NCI-H774 (cell line): ENCODE measurements at regions not wholly inside any gene's neighbourhood (a gene's known extent, or its start where the extent isn't known, plus 50 kb on each side); places are given as distances from the start of the nearest gene placed in this dataset.

Source experiments
- DNase-seq: peaks from one replicate; lab custom pipeline; 2025; lab: John Stamatoyannopoulos, UW

- DNase-seq = no peak
Measured at GRCh38 chr6:48233063-48233462, 122.1 kb upstream of the PTCHD4 start.

DNA sequence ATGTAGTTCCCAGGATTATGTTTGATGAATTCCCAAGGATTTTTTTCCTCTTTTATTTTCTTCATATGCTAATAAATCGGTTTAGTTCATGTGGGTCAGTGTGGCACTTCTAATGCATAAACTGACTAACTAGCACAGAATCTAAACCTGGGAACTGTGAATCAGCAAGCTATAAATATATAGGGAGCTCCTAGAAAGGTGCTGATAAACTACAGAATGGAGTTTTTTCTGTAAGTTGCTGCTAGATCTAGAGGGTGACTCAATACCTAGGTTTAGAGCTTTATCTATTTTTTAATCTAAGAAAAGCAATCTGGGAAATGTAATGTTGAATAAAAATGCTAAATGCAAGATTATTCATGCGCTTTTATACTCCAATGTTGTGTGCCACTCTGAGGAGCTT lies 118.8 kb upstream of the PTCHD4 start:
- no peak for DNase-seq

DNA sequence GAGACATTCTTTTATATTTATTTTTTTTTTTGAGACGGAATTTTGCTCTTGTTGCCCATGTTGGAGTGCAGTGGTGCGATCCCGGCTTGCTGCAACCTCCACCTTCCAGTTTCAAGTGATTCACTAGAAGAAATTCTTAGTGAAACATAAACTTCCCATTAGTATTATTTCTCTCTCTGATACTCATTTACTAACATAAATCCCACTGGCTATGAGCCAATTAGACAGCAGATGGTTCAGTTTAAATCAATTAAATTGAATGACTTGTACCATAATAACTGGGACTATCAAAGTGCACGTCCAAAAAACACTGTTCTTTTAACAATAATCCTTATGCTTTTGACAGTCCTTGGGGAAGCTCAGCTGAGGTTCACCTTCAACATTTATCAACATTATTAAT lies 111.2 kb upstream of the PTCHD4 start:
- no peak for DNase-seq

- no peak for DNase-seq
Measured at GRCh38 chr6:48213076-48213788, 102.2 kb upstream of the PTCHD4 start.

DNA sequence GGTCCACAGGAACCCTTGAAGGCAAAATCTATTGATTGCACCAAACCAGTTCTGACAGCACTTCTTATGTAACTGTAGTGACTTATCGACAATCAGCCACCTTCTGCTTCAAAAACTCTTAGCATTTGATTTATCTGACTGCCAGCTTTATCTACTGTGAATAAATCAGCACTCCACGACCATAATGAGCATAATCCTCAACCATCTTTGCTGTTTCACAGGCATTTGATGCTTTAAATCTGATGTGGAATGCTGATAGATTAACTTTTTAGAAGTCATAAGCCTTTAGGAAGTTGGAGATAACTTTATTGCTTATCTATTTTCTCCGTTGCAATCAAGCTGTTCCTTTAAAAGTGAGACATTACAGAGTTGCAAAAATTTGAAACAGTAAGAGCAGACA lies 101.5 kb upstream of the PTCHD4 start:
- no peak for DNase-seq

DNA sequence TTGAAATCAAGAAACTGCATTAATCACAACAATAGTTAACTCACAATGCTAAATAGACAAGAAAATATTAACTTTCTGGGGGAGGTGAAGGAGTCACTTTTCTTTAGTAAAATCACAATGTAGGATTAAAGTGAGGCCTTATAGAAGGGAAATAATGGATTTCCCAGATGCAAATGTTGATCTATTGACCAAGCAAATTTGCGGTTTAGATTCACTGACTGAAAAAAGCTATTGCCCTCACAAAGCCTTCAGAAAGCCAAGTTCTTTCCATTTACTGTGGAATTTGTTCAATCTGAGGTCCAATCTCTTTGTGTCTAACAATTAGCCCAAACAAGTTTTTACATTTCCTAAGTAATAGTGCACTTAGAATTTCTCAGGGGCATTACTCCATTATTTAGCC lies 95.1 kb upstream of the PTCHD4 start:
- DNase-seq = no peak

- DNase-seq = no peak
Measured at GRCh38 chr6:48200869-48201390, 89.9 kb upstream of the PTCHD4 start.

DNA sequence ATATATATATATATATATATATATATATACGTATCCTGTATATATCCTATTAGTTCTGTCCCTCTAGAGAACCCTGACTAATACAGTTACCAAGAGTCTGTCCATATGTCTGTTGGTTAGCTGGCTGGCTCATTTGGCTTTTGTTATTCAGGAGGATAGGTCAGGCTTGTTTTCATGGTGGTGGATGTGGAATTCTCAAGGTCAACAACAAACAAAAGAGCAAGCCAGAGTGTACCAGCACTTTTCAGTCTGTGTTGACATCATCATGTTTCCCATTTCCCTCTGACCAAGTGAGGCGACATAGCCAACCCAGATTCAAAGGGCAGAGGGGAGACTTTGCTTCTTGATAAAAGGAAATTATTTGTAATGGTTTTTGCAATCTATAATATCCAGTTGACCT lies 88.5 kb upstream of the PTCHD4 start:
- DNase-seq = no peak

GRCh38 chr6:48197941-48198340 lies 86.9 kb upstream of the PTCHD4 start:
- DNase-seq = no peak

GRCh38 chr6:48194596-48195295 lies 83.7 kb upstream of the PTCHD4 start:
- no peak for DNase-seq

- DNase-seq = no peak
Measured at GRCh38 chr6:48188158-48188557, 77.2 kb upstream of the PTCHD4 start.

GRCh38 chr6:48186746-48187145 lies 75.7 kb upstream of the PTCHD4 start:
- no peak for DNase-seq

DNA sequence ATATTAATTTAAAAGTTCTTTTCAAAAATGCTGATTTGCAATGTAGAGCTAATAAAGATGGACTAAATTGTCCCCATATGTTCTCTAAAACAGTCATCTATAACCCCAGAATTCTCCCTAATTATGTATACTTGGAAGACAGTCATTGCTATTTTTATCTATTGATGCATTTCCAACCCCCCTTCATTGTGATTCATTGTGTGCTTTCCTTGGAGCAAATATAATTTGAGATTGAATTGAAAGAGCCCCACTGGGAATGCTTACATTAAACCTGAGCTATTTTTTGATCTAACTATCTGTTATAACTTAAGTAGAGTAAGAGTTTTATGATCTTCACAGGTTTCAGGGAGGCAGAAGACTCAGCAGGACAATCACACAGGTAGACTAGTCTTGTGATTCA lies 73.7 kb upstream of the PTCHD4 start:
- no peak for DNase-seq

GRCh38 chr6:48183811-48184605 lies 73.0 kb upstream of the PTCHD4 start:
- no peak for DNase-seq

DNA sequence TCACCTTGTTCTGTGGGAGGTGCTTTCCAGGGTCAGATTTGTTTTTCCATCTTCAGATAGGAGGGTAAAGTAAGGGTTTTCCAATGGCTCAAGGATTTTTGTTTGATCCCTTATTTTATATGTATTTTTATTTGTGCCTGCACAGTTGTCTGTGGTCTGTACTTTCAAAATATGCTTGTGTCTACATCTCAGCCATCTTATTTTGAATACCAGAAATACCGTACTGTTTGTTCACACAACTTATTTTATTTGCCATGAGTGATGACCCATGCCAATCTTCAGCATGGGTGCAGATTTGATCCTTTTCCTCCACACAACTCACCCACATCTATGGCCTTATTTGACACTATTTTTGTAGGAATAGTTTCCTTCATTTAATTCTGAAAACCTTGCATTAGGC lies 72.2 kb upstream of the PTCHD4 start:
- DNase-seq = no peak

- DNase-seq = no peak
Measured at GRCh38 chr6:48178700-48179099, 67.7 kb upstream of the PTCHD4 start.

DNA sequence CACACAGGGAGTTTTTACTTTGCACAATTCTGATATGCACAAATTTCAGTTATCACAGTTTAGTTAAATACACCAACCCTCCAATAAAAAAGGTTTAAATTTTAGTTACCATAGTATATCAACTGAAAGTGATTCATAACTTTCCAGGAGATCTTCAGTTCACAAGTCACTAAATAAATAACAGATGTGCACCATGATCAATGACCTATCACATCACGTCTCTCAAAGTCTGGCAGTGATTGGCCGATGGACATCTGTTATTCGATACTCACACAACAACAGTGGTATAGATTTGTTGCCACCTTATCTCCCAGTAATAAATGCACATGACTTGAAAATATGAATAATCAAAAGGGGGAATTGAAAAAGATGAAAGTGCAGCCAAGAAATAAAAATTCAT lies 66.8 kb upstream of the PTCHD4 start:
- no peak for DNase-seq

DNA sequence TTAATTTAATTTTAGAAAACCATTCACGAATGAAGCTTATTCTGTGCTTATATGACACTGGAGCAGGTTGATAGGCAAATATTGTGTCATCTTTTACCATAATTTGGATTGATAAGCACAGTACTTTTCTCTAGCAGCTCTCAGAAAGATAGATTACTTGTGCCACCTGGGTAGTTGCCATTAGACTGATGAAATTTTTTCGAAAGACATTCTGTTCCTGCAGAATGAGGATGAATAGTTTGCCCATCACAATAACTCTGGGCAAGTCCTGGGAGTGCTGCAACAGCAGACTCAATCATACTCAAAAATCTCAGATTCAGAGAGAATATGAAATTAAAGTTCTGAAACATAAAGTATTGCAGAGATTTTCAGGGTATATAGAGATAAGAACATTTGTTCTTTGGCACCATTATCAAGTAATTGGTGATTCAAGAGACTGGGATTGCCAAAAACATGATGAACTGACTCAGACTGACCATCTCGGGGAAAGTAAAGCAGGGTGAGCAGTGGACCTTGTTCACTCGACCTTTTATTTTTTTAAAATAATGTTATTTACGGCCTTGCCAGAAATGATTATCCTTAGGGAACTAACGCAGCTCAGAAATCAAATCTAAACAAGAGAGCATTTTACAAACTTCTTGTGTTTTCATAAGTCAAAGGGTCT lies 65.8 kb upstream of the PTCHD4 start:
- DNase-seq = no peak

DNA sequence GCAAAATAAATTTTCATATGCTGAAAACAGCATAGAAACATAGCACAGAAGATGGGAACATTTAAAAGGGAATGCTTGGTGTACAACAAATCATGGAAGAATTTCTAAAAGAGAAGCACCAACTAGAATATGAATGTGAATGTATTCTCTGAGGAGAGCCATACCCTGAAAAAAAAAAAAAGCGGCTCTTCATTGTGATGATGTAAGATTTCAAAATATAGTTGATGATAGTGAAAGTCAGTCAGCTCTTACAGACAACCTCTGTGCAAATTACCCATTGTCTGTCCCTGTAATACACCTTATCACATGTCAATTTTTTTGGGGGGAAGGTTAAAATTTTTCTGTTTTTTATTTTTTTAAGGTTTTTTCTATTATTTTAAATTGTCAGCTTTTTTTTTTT lies 58.6 kb upstream of the PTCHD4 start:
- DNase-seq = no peak
